Right hindlimb (tissue), 1 donor: ENCODE measurements at regions not wholly inside any gene's neighbourhood (a gene's known extent, or its start where the extent isn't known, plus 50 kb on each side); places are given as distances from the start of the nearest gene placed in this dataset.

ENCODE experiments used
- DNase-seq: peaks from one replicate; pipeline ENCODE4 v3.0.0-alpha.2; 2018

- no peak for DNase-seq
Observed at GRCh38 chr2:118658596-118659198, 188.8 kb downstream of the EN1 start.

- no peak for DNase-seq
Observed at GRCh38 chr2:118657466-118657865, 190.0 kb downstream of the EN1 start.

- no peak for DNase-seq
Observed at GRCh38 chr2:118654945-118655344, 192.5 kb downstream of the EN1 start.

GRCh38 chr2:118650327-118650726 lies 197.1 kb downstream of the EN1 start:
- DNase-seq = no peak

GRCh38 chr2:118645876-118646275 lies 201.6 kb downstream of the EN1 start:
- no peak for DNase-seq

- no peak for DNase-seq
Observed at GRCh38 chr2:118644190-118644589, 203.3 kb downstream of the EN1 start.

GRCh38 chr2:118643294-118643693 lies 204.2 kb downstream of the EN1 start:
- no peak for DNase-seq

DNA sequence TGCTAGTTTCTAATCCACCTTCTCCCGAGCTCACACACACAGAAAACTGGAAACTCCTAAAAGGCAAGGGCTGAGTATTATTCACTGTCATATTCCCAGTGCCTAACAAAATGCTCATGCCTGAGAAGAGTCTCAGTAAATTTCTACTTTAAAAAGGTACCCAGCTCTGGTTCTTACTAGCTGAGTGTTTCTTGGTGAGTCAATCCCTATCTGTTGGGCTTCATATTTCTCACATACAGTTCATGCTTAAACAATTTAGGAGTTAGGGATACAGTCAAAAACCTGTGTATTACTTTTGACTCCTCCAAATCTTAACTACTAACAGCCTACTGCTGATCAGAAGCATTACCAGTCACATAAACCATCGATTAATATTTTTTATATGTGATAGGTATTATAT lies 204.9 kb downstream of the EN1 start:
- no peak for DNase-seq

GRCh38 chr2:118641711-118642110 lies 205.7 kb downstream of the EN1 start:
- DNase-seq = no peak

- DNase-seq = no peak
Observed at GRCh38 chr2:118639371-118639770, 208.1 kb downstream of the EN1 start.

- DNase-seq = no peak
Observed at GRCh38 chr2:118638453-118638852, 209.0 kb downstream of the EN1 start.

GRCh38 chr2:118635891-118636290 lies 211.6 kb downstream of the EN1 start:
- DNase-seq = no peak

DNA sequence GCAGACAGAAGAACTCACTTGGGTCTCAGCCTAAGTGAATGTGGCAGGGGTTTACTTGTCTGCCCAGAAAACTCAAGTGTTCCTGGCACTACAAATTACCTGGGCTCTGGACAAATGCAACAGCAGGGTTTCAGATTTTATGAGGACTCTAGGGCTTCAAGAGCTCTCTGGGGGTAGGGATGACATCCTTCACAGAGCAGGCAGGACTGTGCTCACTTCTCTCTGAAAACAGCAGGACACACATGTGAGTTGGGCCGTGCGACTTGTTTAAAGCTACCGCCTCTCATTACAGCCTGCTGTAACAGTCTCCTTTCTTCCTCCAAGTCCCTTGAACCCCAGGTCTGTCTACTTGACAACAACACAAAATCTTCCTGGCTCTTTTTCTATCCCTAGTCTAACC lies 212.6 kb downstream of the EN1 start:
- no peak for DNase-seq

DNA sequence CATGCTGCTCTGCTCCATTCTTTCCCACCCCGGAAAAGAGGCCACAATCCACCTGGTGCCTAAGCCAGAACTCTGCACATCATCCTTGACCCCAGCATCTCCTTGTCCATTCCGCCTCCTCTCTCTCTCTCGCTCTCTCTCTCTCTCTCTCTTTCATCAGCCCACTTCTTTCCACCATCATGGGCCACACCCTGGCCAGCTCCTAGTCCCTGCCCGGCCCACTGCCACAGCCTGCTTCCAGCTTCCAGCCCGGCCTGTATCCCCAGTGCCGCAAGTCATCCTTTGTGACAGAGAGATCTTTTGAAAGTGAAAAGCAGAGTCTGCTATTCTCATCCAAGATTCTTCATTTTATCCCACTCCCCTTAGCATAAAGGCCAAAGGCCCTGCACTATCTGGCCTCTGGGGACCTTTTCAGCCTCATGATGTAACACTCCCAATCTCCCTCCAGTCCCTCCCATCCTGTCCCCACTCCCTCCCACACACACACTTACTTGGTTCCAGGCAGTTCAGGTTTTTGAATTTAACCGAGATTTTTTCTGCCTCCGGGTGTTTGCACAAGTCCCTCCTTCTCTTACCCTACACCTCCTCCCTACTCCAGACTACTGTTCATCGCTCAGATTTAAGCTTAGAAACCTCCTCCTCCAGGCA lies 214.0 kb downstream of the EN1 start:
- DNase-seq = no peak

- no peak for DNase-seq
Observed at GRCh38 chr2:118632921-118633320, 214.5 kb downstream of the EN1 start.

GRCh38 chr2:118627156-118627555 lies 220.3 kb downstream of the EN1 start:
- DNase-seq = no peak

DNA sequence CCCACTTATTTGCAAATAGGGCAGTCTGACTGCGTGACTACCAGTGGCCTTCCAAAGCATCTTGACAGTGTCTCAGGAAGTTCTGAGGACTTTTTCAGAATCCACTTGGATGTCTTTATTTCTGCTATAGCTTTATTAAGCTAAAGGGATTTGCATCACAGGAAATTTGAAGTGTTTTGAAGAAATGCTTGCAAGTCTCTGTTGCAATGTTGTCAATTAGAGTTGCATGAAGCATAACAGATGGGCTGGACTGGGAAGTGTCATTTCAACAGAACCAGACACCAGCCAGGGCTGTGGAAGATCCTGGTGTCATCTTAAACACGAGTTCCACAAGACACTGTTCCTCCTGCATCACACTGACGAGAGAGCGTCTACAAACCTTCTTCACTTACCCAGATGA lies 224.5 kb downstream of the EN1 start:
- no peak for DNase-seq

GRCh38 chr2:118622108-118622507 lies 225.3 kb downstream of the EN1 start:
- no peak for DNase-seq

- DNase-seq = no peak
Observed at GRCh38 chr2:118618279-118618678, 229.2 kb downstream of the EN1 start.

DNA sequence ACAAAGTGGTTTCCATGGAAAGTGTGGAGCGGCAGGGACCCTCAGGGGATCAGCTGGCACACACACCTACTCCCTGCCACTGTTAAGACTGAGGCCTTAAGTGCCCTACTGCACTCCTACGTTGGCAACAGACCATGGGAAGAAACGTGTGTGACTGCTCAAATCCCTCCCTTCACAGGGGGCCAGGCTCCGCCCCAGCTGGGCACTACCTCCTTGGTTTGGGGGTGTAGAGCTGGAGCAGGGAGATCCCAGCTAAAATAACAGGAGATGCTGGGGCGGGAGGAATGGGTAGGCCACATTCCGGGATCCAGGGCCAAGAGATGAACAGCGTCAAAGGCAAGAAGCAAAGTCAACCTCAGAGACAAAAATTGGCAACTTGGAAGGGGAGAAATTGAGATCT lies 231.0 kb downstream of the EN1 start:
- DNase-seq = no peak

- DNase-seq = no peak
Observed at GRCh38 chr2:118614841-118615271, 232.6 kb downstream of the EN1 start.

- DNase-seq = no peak
Observed at GRCh38 chr2:118613737-118614136, 233.7 kb downstream of the EN1 start.

DNA sequence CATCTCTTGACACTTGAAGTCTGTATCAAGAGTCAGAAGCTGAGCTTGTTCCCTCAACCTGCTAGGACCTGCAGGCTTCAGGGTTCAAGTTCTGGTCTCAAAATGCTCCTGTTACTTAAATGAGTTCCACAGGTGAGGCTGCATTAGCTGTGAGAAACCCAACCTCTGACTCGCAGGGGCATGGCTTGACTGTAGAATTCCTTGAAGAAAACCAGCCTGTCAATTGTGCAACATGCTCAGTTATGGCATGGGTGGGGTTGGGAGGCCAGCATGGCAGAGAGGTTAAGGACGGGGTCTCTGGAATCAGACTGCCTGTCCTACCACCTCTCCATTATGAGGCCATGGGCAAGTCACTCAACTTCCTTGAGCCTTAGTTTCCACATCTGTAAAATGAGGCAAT lies 235.8 kb downstream of the EN1 start:
- no peak for DNase-seq

DNA sequence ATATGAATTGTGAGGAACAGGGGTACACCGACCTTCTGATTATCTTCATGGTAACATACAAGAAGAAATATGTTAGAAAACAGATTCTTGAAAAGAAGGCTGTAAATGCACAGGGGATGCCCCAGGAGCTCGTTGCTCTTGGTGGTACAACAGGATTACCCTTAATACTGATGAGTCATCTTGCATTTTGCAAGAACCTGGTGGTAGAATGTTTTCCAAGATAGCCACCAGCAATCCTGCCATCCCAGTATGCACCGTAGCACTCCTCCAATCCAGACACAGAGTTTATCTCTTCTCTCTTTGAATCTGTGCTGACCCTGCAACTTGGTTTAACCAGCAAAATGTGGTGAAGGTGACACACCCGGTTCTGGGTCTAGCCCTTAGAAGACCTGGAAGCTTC lies 238.3 kb downstream of the EN1 start:
- DNase-seq = no peak

DNA sequence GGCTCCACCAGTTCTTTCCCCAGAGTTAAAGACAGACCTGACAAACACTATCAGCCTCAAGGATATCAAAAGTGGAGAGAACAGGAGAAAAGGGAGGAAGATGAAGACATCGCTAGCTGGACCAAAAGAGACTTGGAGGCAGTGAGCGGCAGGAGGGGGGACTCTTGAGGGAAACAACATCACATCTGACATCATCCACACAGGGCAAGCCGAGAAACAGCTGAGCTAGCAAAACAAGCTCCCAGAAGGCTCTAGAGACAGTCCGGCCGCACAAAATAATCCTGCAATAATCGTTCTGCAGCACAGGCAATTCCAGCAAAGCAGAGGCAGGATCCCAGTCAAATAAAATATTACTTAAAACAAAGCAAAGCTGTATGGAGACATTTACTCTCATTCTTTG lies 239.8 kb downstream of the EN1 start:
- peak; percentile 67 for DNase-seq
